OCI-M2 (cell line): ENCODE measurements at regions not wholly inside any gene's neighbourhood (a gene's known extent, or its start where the extent isn't known, plus 50 kb on each side); places are given as distances from the start of the nearest gene placed in this dataset.

ENCODE experiments used
- DNase-seq: peaks from one replicate; lab custom pipeline; 2025; ENCODE audit not compliant: unreplicated experiment; lab: John Stamatoyannopoulos, UW

DNA sequence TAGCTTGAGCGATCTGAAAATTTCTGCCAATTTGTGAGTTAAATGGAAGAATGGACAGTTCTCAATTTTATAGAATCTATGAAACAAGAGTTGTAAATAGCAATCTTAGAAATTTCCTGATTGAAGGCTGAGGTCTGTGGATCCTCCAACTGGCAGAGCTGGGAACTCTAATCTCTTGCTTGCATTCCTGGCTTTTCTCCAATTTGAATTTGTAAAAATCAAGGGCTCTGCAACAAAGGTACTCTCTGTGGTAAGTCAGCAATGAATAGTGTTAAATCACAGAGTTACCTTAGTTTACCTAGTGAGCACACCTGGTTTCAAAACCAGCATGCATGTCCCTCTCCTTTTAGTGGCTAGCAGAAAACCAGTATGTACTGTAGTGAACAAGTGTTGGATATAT, 1070.5 kb downstream of the TDRD15 start:
- no peak for DNase-seq

DNA sequence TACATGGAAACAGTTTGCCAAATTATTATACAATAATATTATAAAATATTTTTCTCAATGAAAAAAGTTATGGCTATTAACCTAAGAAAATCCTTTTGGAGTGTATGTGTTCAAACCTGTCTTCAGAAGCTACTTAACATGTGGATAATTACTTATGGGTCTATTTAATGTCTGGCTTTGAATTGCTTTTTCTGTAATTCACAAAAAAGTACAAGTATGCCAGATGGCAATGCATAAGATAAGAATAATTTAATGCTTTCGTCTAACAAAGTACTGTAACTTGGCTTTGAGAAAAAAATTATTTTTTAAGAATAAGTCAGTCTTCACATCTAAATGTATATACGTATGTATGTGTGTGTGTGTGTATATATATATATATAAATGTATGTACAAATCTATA, 1073.0 kb downstream of the TDRD15 start:
- no peak for DNase-seq

DNA sequence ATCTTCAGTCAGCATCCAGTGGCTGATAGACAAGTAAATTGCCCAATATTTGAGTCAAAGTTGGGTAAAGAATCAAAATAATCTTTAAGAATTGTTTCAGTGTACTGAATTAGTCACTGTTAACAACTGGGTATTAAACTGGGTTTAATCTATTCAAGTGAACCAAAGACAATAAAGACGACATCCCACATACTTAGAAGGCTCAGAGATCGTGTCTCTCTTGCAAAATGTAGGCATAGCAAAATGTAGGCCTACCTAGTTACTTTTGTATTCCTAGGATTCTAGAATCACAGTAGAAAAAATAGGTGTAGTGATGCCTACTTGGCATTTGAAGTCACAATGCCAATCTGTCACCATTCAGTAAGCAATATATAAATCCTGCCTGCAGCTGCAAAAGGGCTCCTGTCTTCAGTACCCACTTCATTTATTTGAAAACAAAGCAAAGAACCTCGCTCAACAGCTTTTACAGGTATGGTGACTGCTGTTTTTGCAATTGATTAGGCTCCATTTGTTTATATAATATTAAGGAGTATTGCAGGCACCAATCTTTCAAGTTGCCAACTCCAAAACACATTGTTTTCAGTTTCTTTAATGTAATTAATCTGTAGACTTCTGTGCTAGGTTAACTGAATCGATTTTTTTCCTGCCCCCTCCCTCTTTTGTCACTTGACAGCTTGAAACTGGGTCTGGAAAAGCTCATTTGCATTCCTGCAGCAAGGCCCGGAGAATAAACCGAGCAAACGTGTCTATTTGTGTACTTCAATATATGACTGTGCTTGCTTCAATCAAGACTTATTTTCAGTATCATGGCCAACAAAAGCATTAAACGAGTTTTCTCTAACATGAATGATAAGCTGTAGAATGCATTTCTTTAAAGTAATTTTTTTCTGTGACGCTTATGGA, 1074.9 kb downstream of the TDRD15 start:
- DNase-seq, result no peak

DNA sequence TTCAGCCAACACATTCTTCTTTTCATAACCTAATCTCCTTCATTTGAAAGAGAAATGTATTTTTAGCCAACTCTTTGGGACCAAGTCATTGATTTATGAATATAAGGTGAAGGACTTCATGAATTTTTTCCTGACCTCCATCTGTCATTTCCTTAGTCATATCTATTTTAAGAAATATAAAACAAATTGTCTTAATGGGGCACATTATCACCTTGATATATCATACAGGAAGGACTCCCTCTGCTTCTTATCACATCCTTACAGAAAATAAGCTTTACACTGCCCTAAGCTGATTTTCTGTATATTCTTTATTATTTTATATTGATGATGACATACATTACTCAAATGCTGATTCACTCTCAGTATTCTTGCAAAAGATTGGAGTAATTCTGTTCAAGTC, 1076.2 kb downstream of the TDRD15 start:
- DNase-seq, result no peak

DNA sequence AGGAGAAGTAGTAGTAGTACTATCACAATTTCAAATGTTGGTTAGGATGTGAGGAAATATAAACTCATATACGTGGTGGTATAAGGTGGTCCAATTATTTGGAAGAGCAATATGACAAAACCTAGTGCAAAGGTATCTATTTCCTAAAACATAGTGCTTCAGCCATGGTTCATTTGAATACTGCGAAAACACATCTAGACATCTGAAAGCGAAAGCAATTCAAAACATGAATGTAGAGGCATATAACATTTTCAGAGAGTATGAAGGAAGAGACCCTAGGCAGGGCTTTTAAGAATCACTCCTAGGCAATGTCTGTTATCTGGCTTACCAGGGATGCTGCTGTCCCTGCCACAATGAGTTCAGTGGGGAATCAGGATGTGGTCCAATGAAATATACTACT, 1085.8 kb downstream of the TDRD15 start:
- no peak for DNase-seq

DNA sequence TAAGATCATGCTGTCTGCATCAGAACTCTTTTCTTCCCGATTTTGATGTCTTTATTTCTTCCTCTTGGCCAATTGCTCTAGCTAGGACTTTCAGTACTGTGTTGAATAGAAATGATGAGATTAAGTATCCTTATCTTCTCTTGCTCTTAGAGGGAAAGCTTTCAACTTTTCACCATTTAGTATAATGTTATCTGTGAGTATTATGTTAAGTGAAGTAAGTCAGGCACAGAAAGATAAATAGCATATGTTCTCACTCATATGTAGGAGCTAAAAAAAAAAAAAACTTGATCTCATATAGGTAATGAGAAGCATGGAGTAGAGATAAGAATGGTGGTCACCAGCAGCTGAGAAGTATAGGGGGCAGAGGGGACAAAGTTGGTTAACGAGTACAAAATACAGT, 1089.5 kb downstream of the TDRD15 start:
- no peak for DNase-seq

DNA sequence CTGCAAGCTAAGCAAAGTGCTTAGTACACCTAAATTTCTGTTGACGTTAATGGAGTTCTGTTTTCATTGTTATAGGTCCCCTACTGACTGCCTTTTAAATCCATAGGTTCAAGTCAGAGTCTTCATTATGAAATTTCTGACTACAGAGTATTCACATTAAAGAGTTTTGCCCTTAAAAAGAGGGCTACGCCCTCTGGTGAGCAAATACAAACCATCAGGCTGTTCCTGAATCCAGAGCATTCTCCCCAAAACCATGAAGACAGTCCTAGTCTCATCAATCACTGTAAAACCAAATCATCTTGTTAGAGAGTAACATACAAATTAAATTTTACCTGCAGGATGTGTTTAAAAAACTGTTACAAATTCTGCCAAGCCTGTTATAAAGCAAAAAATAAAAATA, 1091.7 kb downstream of the TDRD15 start:
- no peak for DNase-seq

DNA sequence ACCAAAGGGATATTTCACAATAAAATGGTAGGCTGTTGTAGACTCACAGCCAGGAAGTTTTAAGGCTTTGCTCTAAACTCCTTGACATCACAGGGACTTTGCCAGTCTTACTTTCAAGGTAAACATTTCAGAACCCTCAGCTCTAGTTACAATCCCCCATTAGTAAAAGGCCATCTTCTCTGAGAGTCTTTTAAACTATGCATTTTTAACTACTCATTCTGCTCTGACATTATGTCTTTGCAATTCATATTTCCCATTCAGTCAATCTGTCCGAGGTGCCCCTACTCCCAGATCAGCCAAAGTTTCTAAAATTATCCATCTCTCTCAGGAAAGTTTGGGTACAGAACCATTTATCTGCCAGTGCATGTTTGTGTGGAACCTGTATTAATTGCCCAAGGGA, 1094.1 kb downstream of the TDRD15 start:
- no peak for DNase-seq

DNA sequence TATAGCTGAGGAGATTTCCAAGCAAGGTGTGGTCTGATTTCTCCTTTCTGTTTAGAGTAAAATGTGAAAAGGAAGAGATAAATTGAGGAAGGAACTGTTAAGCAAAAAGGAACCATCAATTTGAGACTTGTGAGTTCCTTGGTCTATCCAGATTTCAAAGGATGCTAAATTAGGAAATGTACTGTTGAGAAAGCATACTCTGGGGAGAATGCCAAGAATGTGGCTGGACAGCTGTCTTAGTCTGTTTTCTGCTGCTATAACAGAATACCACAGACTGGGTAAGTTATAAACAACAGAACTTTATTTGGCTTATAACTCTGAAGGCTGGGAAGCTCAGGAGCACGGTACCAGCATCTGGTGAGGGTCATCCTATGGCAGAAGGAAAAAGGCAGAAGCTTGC, 1097.2 kb downstream of the TDRD15 start:
- DNase-seq, result no peak

DNA sequence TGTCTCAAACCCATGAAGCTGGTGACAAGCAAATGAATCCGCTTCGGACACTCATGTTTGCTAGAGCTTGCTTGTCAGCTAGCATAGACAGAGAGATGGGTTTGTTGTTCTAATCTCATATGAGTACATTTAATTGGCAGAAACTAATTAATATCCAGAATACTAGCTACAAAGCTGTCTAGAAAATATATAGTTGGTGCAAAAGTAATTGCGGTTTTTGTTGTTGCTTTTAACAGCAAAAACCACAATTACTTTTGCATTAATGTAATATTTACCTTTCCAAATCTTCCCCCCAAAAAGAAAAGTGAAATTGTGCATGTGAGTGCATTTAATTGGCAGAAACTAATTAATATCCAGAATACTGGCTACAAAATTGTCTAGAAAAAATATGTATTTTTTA, 1115.2 kb downstream of the TDRD15 start:
- DNase-seq, result no peak

DNA sequence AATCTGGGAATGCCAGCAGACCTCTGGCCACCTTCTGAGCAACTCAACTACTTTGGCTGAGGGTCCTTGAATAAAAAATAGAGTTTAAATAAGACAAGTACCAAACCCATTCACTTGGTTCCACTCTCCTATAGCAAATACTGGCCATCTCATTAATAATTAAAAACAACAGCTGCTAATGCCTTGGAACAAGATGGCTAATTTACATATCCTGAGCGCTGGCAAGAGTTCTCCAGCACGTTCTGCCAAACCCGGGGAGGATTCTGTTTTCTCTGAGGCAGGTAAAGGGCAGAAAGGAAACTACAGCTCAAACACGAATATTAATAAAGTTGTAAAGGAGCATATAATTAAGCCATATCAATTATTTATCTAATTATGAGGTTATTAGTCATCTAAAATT, 1123.7 kb downstream of the TDRD15 start:
- DNase-seq, result no peak

DNA sequence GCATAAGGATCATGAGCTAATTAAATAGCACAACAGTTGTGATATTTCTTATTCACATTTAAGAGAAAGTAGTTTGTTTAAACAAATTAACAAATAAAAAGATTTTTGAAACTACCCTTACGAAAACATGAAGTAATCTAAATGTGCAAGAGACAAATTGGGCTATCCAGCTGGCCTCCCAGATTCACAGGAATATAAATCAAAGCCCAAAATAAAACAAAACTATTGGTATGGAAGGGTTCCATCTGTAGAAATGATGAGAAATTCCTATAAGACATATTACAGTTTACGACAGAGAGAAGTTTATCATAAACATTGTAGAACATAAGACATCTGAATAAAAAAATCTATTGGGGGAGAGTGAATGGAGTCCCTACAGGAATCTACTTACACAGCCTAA, 1125.1 kb downstream of the TDRD15 start:
- no peak for DNase-seq

DNA sequence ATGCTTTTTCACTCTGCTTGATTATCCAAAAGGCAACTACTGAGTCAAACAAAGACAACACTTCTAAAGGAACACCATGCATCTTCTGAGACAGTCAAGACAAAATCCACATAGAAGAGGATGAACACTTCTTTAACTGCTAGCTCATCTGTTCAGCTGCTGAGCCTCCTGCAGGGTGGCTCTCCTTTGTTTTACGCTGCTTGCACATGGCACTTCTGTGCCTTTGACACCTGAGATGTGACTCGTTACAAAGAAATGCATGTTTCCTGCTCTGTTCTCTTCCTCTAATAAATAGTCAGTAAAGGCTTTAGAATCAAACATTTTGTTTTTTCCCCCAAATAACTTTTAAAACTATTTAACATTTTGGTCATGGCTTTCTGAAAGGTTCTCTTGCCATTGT, 1129.4 kb downstream of the TDRD15 start:
- no peak for DNase-seq

DNA sequence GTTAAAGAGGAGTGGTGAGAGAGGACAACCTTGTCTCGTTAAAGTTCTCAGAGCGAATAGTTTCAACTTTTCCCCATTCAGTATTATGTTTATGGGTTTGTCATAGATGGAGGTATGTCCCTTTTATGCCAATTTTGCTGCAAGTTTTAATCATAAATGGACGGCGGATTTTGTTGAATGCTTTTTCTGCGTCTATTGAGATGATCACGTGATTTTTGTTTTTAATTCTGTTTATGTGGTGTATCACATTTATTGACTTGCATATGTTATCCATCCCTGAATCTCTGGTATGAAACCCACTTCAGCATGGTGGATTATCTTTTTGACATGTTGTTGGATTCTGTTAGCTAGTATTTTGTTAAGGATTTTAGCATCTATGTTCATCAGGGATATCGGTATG, 1123.8 kb upstream of the KLHL29 start:
- DNase-seq, result no peak

DNA sequence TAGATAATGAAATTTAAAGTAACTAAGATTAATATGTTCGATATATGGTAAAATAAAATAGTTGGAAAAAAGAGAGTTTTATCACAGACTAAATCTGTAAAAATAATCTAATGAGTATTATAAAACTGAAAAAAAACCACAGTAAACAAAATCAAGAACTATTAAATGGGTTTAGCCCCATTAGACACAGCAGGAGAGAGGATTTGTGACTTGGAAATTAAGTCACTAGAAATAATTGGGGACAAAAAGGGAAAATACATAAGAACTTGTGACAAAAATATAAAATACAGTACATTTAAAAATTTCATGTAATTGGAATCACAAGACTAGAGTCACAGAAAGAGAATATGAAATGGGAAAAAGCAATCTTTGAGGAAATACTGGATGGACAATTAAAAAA, 1114.6 kb upstream of the KLHL29 start:
- no peak for DNase-seq

DNA sequence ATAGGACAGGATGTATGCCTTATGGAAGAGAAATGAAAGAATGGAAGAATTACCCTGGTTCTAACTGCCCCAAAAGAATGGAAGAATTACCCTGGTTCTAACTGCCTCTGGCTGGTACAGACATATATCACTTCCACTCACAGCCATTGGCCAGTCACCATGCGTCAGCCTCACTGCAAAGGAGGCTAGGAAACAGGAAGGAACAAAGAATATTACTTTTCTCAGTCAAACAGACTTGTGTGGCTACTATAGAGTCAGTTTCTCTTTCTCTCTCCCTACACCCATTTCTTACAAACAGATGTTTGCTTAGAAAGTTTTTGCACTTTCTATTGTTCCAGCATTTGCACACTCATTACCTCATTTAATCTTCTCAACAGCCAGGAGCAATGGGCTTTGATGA, 1111.1 kb upstream of the KLHL29 start:
- no peak for DNase-seq

DNA sequence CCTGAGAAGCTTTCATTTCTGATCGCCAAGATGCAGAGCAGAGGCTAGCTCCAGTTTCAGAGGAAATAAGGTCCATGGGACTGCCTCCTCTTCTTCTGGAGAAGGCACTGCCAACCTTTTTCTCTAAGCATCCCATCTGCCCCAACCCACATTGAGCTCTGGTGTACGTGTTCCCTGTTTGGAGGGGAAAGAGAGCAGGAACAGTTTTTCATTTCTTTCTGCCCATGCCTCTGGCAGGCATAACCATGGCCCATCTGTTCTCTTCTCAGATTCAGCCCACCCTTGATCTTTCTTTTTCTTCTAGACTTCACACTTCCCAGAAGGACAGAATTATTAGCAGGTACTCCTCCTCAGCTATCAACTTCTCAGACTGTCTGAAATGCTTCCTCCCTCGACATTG, 1110.3 kb upstream of the KLHL29 start:
- no peak for DNase-seq

DNA sequence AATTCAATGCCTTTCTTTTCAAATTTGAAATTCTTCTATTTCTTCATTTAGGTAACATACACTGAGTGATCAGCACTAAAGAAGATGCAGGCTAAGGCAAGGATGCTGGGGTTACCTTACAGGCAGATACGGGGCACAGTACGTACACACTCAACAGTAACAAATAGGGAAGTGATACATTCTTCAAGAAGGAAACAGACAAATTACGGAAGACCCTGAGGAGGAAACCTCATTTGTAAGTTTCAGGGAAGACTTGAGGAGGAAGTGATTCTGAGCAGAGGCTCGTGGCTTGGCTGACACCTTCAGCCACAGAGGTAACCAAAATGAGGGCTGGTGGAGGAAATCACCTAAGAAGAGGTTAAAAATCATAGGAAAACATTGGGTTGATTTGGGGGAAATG, 1108.3 kb upstream of the KLHL29 start:
- no peak for DNase-seq

DNA sequence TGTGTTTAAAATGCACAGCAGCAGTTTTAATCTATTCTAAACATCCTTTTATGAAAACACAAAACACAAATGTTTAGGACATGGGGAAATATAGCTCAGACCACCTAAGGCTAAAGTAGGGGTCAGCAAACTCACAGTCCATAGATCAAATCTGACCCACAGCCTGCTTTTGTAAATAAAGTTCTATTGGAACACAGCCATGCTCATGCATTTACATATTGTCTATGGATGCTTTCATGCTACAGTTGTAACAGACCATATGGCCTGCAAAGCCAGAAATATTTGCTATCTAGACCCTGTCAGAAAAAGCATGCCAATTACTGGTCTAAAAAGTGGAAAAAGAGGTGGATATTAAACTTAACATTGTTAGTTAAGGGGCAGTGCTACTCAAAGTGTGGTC, 1105.4 kb upstream of the KLHL29 start:
- no peak for DNase-seq

DNA sequence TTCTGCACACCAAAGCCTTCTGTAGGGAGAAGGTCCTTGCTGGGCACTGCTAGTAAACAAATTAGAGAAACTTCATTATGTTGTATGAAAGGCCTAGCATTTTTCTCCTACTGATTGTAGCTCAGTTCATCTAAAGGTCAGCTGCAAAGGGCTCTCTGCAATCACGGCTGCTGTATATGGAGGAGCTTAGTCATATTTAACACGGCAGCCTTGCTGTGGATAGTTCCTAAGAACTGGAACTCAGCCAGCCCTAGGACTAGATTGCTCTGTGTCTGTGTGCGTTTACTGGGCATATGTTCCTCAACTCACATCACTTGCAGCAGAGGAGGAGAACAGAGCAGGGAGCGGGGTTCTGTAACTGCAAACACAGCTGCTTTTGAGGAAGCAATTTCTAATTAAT, 1103.9 kb upstream of the KLHL29 start:
- DNase-seq, result no peak

DNA sequence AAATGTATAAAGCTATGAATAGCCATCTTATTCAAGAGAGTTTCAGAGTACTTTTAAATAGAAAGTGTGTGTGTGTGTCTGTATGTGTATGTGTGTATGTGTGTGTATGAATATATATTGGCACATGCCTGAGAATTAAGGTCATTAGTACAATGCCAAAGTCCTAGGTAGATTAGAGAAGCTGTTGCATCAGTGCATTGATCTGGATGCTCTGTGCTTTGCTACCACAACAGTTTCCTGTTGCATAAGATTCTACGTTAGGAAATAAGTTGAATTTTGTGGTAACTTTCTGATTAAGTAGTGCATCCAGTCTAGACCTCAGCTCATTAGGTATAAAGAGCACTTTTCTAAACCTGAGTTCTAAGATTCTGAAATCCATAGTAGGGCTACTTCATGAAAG, 1102.8 kb upstream of the KLHL29 start:
- DNase-seq, result no peak

DNA sequence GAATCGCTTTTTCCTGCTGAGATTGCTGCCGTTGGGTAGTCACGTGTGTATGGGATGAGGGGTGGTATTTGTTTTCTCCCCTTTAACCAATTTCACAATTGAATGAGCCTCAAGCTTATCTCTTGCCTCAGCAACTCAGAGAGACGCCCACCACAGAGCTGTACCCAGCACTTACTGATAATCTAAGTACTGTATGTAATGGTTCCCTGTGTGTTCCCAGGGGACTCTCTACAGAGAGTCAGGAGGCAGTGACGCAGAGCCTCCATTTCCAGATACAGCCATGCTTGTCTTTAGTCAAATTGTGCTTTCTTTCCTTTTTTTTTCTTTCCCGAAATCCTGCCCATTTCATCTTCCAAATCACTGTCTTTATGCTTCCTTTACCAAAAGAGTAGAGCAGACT, 1102.1 kb upstream of the KLHL29 start:
- no peak for DNase-seq

DNA sequence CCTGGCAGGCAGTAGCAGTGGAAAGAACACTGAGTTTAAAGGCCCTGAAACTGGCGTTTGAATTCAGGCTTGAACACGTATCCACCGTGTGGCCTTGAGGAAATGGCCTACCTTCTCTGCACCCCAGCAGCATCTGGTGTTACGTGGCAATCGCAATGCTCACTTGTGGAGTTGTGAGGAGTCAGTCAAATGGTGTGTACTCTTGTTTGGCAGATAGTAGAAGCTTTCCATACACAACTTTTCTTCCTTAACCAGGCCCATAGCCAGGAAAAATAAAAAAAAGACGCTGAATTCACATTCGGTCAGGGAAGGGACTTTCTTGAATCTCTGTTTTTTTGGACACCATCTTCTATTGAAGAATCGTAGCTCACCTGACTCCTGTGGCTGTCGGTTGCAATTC, 1101.5 kb upstream of the KLHL29 start:
- no peak for DNase-seq
